Fibroblast of villous mesenchyme (primary cell): ENCODE measurements at regions not wholly inside any gene's neighbourhood (a gene's known extent, or its start where the extent isn't known, plus 50 kb on each side); places are given as distances from the start of the nearest gene placed in this dataset.

Experiments used
- DNase-seq: peaks from one replicate; pipeline ENCODE4 v3.0.0-alpha.2; 2010; ENCODE audit warnings: low read depth
- H3K4me3 ChIP-seq: 2 replicates; pipeline ENCODE4 v1.5.1; 2011; ENCODE audit warnings: low read depth, mild to moderate bottlenecking, low read length
- TF ChIP-seq, protein P1 (sequence below): IDR thresholded peaks from 2 replicates; pipeline ENCODE4 v1.5.1; 2012; ENCODE audit warnings: low read depth, mild to moderate bottlenecking, low read length; ENCODE audit not compliant: insufficient read depth

DNA sequence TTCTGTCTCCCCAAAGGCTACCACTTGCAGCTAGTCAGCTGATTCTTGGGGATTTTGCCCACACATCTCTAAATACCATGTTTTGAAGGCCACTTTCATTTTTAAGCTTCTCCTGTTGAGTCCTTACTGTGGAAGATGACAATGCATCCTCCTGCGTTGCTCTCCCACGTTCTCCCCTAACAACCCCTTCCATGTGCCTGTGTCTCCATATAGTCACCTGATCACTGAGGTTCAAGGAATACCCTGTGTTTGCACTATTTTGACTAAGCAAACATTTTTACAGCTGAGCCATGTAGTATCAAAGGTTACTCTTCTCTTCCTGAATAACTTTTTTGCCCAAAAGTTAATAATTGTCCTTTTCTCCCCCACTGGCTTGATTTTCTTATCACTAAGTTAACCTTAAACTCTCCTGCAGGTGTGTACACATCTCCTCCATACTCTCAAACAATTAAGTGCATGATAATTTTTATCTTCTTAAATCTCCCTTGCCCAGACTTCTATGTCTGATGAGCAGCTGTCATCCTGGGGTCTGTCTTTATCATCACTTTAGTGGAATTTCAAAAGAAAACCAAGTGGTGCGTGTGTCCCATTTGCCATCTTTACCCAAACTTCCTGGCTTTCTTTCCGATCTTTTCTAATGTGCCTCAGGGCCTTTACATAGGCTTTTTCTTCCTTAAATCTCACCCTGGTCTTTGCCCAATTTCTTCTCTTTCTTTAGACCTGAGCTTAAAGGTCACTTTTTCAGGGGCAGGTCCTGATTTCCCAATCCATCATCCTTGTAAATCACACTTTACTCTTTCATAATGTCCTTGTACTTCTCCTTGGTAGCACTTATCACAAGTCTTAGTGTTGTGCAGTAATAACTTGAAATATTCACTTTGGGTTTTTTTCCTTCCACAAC lies 85.2 kb upstream of the SPATS2L start:
- no peak for DNase-seq
- TF ChIP-seq, protein P1, sequence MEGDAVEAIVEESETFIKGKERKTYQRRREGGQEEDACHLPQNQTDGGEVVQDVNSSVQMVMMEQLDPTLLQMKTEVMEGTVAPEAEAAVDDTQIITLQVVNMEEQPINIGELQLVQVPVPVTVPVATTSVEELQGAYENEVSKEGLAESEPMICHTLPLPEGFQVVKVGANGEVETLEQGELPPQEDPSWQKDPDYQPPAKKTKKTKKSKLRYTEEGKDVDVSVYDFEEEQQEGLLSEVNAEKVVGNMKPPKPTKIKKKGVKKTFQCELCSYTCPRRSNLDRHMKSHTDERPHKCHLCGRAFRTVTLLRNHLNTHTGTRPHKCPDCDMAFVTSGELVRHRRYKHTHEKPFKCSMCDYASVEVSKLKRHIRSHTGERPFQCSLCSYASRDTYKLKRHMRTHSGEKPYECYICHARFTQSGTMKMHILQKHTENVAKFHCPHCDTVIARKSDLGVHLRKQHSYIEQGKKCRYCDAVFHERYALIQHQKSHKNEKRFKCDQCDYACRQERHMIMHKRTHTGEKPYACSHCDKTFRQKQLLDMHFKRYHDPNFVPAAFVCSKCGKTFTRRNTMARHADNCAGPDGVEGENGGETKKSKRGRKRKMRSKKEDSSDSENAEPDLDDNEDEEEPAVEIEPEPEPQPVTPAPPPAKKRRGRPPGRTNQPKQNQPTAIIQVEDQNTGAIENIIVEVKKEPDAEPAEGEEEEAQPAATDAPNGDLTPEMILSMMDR: no peak
- H3K4me3 ChIP-seq: no peak overlapping the region

DNA sequence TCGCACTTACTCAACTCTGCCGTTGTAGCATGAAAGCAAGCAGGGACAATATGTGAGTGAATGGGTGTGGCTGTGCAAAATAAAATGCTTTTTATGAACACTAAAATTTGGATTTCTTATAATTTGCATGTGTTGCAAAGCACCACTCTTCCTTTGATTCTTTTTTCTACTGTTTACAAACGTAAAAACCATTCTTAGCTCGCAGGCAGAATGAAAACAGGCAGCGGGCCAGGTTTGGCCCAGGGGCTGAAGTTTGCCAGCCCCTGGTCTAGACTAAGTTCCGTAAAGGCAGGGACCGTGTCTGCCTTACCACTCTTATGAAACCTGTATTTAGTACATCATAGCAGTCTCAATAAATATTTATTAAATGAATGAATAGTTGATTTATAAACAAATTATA lies 83.7 kb upstream of the SPATS2L start:
- DNase-seq: no peak
- TF ChIP-seq, protein P1: no peak
- no peak overlapping the region for H3K4me3 ChIP-seq

DNA sequence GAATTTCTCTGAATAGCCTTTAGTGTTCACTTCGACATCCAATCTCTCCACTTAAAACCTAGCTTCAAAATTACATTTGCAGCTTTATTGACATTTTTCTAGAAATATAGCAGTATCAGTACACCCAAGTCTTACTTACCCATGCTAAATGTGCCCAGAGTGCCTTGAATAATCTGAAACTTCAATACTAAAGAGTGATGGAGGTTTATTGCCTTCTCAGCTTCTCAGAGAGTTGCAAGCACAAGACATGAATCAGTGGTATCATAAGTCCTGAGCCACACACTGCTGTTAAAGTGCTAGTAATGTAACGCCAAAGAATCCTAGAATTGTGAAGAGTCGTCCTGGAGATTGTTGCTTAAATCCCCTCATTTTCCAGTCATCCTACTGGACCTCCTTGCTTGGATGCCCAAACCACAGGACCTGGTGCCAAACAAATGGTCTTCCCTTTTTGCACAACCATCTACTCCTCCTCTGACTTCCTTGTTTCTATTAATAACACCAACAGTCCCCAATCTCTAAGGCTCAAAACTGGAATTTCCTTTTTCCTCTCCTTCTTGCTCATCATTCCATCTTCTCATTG lies 83.2 kb upstream of the SPATS2L start:
- H3K4me3 ChIP-seq: no peak overlapping the region
- TF ChIP-seq, protein P1: no peak
- DNase-seq: no peak

DNA sequence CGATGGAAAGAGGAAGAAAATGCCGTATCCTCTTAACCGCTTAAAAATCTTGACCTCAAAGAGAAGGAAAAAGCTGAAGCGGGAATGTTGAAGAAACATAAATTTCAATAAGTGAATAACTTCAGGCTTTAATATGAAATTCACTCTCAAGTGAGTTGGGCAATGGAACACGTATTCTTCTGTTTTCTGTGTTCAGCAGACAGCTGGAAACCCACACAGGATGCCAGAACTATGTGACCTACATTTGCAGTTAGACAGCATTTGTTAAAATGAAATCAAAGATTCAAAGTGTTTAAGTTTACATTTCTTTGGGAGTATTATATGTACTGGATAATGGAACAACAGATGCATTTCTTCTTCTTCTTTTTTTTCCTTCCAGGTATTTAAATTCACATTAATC lies 80.5 kb upstream of the SPATS2L start:
- no peak overlapping the region for H3K4me3 ChIP-seq
- TF ChIP-seq, protein P1: no peak
- DNase-seq: peak; percentile 29

DNA sequence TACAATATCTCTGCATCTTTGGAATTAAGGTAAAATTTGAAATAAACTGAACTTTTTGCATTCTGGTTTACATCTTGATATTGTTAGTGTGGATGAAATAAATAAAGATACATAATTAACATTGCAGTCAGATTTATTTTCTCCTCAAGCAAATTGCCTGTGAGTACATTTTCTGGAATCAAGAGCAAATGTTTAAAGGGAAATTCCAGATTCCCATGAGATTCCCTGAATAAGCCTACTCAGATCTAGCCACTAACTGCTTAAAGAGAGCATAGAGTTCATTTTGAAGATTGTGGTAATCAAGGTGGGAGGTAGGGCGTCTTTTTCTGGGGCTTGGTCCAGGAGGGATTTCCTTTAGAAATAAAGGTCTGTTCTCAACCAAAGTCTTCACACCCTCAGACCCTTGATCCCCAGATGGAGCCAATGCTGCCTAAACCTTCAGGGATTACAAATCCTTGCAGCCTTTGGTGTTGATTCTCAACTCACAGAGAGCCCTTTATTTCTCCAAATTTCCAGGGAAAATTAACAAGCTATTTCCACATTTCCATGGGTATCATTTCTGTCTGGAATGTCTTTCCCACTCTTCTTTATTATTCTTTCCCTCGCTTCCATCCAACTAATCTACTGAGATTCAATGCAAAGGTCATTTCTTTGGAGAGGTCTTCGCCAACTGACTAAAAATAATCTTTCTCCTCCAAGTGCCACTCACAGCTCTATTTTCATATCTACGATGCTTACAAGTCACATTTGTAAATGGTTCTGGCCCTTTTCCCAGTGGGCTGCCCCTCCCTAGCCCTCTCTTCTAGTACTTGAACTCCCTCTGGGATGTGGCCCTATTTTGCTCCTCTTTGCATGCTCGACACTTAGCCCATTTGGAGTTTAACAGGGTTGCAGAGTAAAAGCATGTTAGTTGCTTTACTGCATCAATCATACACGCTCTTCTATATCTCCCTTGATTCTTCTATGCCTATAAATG lies 79.8 kb upstream of the SPATS2L start:
- DNase-seq: no peak
- no peak overlapping the region for H3K4me3 ChIP-seq
- TF ChIP-seq, protein P1: no peak

DNA sequence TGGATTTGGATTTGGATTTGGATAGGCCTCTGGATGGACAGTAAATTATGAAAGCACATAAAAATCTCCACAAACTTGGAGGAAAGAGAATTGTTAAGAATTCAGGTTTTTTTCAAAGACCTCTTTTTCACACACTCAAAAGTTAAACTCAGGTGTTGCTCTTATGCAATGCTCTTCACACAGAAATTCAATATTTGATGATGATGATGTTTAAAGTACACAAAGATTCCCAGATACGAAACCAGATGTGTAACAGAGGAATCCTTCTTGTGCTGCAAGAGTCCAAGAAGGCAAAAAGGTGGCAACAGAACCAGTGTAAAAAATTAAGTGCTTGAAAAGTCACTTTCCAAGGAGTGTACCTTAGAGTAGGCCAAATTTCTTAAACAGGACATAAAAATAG lies 75.8 kb upstream of the SPATS2L start:
- DNase-seq: no peak
- TF ChIP-seq, protein P1: no peak

More for the DNA sequence above, 75.8 kb upstream of the SPATS2L start:
- no peak overlapping the region for H3K4me3 ChIP-seq
